GM19023 (cell line): ENCODE measurements at regions not wholly inside any gene's neighbourhood (a gene's known extent, or its start where the extent isn't known, plus 50 kb on each side); places are given as distances from the start of the nearest gene placed in this dataset.
"Not testable (repeated sequence)": the region's sequence is repeated elsewhere in the genome, so short reads cannot be mapped to it uniquely, and the experiment has no call there.

Source experiments
- ATAC-seq: cut with Tn5 transposase; IDR thresholded peaks from one replicate; pipeline ENCODE4 v1.9.1; 2021; ENCODE audit warnings: mild to moderate bottlenecking, moderate library complexity; ENCODE audit not compliant: unreplicated experiment

DNA sequence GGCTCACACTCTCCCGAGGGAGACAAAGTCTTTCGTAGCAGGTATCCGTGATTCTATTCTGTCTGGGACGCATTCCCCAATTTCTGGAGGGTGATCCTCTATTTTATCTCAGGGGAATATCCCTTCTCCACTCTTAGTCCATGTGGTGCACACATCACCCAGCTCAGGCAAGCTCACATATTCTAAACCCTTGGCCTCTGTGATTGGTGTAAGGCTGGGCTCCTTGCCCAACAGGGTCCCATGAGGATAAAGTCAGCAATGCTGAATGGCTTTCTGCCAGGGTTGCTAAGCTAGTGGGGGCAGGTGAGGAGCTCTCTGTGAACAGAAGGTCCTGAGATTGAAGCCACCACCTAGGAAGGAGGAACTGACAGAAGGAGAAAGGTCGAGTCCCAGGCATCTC is 137.2 kb downstream of the CDH26 start:
- ATAC-seq, result no peak

DNA sequence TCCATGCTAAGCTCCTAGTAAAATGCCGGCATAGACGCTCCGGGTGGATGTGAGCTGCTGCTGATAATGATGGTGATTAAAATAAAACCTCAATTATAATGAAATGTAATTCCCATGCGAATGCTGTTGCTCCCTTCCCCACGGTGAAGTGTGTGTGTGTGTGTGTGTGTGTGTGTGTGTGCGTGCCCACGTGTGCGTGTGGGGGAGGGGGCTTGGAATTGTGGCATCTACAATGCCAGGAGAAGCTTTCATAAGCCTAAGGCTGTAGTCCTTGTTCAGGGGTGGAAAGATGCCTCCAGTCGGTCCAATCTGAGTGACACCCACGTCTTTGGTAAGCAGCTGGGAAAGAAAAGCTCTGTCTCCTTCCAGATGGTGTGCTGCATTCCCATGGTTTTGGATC is 137.9 kb downstream of the CDH26 start:
- no peak for ATAC-seq

DNA sequence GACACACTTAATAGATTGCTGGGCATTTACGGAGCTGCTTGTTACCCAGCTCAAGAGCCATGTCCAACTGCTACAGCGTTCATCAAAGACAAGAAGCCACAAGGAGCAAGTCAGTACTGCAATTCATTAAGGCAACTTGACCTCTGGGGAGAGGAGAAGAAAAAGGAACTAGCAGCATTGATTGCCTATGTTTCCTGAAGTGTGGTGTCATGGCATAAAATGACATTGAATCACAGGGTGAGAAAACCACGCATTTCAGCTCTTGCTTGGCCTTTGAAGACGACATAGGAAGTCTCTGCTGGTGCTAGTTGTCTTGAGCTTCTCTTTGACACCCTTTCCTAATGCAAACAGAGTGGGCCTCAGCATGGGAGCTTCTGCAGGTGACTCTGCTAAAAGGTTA is 139.1 kb downstream of the CDH26 start:
- ATAC-seq, result no peak

DNA sequence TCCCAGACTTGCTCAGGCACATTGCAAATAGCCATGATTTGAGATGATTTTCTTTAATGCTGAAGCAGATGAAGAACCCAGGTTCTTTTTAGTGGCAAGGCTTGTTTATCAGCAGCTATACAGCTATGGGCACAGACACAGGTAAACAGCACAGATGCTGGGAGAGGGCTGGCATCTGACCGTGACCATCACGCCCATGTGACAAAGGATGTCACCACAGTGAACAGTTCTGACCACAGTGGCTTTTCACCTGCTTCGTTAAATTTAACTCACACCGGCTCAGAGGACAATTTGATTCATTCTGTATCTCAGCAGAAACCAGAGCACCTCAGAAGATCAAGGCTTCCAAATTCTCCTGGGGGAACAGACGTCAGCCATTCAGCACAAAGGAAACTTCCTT is 142.6 kb downstream of the CDH26 start:
- no peak for ATAC-seq

DNA sequence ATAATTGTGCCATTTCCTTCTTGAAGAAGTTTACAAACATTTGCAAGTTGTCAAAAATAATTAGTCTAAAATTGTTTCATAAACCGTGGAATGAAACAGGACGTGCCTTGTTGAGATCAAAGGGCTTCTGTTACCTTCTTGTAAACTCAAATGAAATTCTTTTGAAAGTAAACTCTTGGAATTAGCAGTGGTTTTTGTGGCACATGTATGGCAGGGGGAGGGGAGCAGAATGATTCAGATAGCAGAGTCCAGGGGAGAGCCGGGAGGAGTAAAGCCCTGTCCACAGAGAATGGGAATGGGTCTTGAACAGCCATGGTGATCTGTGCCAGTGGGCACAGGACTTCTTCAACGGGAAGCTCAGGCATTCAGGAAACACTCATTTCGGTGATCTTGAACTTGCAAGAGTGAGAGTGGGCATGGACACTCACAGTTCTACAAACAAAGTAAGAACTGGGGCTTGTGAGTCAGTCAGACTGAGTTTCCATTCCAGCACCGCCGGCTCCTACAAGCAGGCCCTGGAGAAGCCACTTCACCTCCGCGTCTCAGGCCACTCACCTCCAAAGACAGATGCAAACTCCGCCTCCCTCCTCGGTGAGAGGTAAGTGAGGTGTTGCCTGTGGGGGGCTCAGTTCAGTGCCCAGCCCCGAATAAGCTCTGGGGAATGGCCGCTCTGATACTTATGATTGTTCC is 143.1 kb downstream of the CDH26 start:
- no peak for ATAC-seq

DNA sequence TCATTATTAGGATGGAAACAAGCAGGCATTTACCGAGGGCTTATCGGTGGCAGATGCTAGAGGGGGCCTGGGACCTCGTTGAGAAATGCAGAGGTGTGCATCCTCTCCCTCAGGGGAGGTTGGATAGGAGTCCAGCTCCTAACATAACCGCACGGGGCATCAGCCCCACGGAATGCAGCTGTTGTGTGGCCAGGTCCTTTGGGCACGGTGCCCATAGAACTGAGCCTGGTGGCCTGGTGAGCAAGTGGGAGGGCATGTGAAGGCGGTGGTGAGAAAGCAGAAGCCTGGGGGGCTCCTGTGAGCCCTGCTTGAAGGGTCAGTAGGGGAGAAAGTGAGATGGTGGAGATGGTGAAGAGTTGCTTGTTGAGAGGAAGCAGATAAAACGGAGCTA is 143.7 kb downstream of the CDH26 start:
- ATAC-seq, result no peak

DNA sequence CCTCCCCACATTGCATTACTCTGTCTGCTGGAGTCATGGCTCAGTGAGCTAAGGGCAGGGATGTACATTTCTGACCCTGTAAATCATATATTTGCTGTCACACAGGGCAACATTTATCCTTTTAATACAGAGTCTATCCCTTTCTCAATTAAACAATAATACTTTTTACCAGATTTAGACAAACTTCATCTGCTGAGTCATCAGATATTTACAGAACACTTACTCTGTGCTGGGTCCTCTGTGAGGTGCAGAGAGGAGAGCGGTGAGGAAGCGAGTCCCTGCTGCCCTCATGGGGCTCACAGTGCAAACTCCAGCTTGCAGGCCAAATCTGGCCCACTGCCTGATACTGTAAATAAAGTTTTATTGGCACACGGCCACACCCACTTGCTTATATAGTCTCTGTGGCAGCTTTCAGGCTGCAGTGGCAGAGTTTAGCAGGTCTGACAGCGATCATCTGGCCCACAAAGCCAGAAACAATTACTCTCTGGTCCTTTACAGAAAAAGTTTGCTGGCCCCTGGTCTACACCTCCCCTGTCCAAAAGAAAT is 144.5 kb downstream of the CDH26 start:
- no peak for ATAC-seq

DNA sequence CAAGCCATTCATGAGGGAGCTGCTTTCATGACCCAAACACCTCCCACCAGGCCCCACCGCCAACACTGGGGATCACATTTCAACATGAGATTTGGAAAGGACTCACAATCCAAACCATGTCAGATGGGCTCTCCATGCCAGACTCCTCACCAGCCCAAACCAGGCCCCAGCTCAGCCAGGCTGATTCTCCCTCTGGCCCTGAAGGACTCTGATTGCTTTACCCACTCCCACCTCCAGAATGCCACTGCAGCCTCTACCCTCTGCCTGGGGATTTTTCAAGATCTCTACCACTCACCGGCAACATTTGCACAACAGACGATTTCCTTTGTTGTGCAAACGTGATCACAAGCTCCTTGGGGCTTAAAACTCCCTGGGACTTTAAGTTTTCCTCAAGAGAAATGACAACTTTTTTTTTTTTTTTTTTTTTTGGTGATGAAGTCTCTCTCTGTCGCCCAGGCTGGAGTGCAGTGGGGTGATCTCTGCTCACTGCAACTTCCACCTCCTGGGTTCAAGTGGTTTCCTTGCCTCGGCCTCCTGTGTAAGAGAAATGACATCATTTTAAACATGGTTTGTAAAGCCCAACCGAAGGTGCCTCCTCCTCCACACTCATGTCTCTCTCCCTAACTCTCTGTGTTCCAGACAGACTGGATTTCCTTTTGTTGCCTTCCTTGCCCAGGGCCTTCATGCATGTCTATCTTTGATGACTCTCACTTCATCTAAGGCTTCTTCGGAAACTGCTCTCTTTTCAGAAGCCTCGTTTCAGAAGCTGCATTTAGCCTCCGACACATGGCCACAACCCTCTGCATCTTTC is 147.0 kb downstream of the CDH26 start:
- ATAC-seq, result no peak

DNA sequence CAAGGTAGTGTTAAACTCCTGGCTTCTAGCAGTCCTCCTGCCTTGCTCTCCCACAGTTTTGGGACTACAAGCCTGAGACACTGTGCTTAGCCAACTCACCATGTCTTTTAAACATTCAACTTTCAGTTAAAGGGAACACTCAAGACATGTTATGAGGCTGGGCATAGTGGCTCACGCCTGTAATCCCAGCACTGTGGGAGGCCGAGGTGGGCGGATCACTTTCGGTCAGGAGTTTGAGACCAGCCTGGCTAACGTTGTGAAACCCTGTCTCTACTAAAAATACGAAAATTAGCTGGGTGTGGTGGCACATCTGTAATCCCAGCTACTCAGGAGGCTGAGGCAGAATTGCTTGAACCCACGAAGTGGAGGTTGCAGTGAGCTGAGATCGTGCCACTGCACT is 148.0 kb downstream of the CDH26 start:
- not testable (repeated sequence) for ATAC-seq

DNA sequence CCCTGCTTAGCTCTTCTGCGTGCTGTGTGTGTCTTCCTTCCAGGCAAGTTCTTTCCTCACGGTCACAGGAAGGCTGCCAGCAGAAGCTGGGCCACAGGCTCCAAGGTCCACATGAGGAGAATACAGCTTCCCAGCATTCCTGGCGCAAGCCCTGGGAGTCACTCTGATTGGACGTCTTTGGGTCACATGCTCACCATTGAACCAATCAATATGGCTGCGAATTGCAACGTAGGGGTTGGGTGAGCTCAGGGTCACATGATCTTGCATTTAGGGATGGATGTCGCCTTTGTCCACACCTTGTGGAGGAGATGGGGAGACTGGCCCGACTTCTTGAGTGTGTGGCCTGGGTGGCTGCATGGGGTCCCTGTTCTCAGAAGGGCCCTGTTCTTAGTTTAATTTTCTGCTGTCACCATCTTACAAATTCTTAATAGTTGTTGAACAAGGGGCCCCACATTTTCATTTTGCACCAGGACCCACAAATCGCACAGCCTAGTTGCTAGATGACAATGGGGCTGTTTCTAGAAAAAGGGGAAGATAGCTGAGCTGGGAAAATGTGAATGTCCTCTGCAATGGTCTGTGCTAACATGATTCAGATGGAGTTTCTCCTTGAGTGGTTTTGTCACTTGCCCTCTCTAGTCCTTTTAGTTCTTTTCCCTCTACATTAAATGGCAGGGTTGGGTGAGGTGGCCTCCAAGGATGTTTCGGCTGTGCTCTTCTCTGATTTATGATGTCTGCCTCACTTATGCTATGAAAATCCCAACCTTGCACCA is 149.6 kb downstream of the CDH26 start:
- ATAC-seq, result no peak

DNA sequence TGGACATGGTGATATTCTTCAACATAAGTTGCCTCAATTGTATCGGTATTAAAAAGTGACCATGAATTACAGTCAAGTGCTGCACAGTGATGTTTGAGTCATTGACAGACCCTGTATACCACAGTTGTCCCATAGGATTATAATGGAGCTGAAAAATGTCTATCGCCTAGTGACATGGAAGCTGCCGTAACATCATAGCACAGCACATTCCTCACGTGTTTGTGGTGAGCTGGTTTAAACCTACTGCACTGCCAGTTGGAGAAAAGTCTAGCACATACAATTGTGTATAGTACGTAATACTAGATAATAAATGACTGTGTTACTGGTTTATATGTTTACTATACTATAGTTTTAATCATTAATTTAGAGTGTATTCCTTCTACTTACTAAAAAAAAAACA is 150.2 kb downstream of the CDH26 start:
- ATAC-seq, result no peak

DNA sequence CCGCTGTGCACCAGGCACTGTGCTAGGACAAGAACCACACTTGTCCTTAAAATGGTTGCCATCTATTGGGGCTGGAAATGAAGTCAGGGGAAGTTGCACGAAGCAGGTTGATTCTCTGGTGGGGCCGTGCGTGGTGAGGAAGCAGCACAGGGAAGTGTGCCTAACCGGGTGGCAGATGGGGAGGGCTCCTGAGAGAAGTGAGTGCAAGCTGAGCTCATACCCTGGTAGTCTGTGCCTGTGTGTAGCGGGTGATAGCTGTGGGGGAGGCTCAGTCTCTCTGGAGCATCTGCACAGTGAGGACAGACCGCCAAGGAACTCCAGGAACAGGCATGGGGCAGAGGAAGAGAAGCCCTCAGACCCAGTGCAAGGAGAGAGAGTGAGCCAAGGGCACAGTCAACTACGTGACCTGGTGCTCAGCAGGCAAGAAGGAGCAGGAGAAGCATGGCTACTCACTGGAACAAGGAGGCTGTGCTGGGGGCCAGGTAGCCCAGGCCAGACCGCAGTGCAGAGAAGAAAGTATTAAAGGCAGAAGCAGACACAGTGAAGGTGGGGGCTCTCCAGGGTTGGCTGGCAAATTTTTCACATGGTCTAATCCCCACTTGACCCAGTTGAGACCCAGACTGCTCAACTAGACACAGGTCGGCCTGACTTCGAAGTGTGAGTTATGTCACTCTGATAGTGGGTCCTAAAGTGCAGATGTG is 155.0 kb downstream of the CDH26 start:
- no peak for ATAC-seq

DNA sequence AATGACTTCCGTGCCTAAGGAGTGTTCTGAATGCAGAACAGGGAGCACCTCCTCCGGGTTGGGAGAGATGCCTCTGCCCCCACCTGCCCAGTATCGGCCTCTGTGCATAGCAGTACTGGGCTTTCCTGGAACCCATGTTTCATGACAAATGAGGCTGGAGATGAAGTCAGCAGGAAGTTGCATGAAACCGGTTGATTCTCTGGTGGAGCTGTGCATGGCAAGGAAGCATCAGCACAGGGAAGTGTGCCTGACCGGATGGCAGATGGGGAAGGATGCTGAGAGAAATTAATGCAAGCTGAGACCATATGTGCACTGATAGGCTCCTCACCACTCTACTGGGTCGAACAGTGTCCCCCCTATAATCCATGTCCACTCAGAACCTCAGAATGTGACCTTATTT is 155.5 kb downstream of the CDH26 start:
- no peak for ATAC-seq

DNA sequence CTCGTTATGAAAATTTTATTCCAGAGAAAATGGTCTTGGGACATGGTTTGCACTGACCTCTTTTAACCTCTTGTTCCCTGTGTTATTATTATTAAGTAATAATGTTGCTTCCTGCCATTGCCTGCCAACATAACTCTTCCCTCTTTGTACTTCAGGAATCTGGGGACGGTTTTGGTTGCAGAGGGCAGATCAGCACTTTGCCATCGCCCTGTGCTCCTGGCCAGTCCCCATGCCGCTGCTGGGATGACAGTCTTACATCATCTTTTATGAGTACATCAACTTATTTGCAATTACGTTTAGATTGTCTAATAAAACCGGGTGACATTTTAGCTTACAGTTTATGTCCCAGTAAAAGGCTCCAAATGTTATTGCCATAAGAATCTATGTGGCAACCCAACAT is 157.2 kb downstream of the CDH26 start:
- ATAC-seq, result no peak

DNA sequence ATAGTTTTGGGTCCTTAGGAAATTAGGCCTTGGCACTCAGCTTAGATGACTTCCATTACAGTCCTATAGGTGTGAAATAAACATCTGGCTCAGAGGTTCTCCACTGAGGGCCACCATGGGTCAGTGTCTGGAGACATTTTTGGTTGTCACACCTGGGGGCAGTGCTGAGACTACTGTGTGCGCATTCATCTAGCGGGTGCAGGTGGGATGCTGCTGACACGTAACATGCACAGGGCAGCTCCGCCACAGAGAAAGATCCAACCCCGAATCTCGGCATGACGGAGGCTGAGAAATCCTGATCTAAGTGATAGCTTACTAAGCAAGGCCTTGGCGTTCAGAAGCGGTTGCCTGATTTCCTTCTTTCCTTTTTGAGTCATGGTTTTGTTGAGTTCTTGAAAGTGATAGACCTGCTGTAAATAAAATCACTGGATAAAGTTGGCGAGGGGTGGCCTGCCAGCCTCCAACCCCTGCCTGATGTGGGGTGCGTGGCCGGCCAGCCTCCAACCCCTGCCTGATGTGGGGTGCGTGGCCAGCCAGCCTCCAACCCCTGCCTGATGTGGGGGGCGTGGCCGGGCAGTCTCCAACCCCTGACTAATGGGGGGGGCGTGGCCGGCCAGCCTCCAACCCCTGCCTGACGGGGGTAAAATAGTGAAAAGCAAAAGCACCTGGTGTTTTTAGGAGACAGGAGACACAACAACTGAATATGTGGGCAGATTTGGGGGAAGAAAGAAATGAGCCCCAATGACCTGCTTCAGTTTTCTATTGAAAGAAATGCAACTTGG is 158.1 kb downstream of the CDH26 start:
- no peak for ATAC-seq

DNA sequence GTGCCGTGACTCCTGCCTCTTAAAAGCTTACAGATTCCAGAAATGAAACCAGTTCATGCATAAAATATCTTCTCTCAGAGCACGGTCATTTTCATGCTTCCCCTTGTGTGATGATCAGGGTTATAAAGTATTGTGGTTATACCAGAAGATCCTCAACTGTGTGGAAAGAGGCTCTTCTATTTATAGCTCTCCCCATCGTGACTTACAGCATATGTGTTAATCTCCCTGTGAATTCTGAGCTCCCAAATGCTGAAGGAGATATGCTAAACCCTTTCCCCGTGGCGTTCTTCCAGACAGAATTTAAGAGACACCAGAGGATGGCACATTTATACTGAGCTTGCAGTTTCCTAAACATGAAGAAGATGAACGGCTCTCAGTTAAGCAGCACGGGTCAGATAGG is 158.8 kb downstream of the CDH26 start:
- ATAC-seq, result no peak

DNA sequence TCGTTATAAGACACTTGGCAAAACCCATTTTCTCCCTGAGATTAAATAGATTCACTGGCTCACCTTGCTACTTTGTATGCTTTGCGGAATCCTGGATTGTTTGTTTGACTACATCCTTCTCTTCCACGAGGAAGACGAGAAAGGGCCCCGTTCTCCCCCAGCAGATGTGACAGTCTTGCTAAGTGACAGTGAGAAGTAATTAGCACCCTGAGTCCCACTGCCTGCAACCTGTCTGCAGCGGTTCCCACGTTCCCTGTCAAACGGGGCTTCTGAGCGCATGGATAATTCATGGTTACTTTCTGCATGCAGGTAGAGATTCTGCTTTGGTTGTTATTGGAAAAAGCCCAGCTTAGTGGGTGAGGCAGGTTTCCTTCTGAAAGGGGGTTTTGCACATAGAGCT is 163.7 kb downstream of the CDH26 start:
- ATAC-seq, result no peak

DNA sequence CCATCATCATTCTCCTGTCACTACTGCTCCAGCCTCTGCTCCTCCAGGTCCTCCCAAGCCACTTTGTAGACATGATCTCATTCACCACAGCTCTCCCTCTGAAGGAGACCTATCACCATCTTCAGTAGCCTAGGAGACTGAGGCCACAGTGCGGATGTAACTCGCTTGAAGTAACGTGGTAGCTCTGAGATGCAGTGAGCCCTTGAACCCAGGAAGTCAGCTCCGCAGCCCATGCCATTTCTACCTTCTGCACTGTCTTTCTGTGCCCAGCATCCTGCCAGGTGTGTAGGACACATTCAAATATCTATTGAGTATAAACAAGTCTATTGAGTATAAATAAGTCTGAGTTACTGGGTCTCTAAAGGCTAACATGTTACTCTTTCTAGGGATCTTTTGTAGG is 164.4 kb downstream of the CDH26 start:
- ATAC-seq, result no peak

DNA sequence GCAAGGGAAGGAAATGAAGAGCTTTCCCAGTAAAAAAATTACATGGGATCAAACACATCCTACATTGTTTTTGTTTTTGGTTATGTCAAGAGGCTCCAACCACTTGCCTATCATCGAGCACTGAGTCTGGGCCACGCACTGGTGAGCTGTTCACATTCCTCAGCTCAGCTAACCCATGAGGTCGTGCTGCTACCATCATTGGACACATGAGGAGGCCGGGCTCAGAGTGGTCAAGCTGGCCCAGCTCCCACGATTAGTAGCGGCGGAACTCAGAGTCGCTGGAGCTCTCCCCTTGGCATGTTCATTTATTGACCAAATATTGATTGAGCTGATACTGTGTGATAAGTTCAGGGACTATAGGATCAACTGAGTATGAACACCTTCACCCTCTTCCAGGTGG is 164.9 kb downstream of the CDH26 start:
- no peak for ATAC-seq

DNA sequence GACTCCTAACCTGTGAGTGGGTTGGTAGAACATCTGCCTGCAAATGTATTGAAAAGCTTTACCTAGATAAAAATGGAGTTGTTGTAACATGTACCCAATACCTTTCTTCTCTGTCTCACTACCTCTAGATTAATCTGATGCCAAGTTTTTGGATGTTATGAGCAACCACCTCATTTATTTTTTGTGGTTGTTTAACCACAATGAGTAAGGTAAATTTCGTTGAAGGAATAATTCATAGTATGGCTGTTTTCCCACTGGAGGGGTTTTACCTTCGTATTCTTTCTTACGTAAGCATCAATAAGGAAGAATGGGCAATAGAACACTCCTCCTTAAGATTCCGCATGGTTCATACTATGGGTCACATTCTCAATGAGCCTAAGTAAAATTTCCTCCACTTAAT is 165.4 kb downstream of the CDH26 start:
- no peak for ATAC-seq
